ENCODE measurements at regions not wholly inside any gene's neighbourhood (a gene's known extent, or its start where the extent isn't known, plus 50 kb on each side); places are given as distances from the start of the nearest gene placed in this dataset.

GRCh38 chr9:108347463-108348188, 508.2 kb downstream of the ACTL7B start:
- no peak for TF ChIP-seq CTCF (IDR thresholded peaks at IDR 0.05; ENCODE audit: unreplicated experiment)

GRCh38 chr9:108345826-108346225, 510.0 kb downstream of the ACTL7B start:
- no peak for DNase-seq
- no peak for TF ChIP-seq CTCF (IDR thresholded peaks at IDR 0.05; ENCODE audit: unreplicated experiment)
- no peaks in the 10 kb centered on the region for H3K9me3 Mint-ChIP-seq (ENCODE audit: low read depth, unreplicated experiment)
- no peaks in the 10 kb centered on the region for H3K27me3 Mint-ChIP-seq (ENCODE audit: unreplicated experiment)
- H3K27ac Mint-ChIP-seq (ENCODE audit: unreplicated experiment) = no peak overlapping the region
- no peak overlapping the region for H3K4me3 Mint-ChIP-seq (ENCODE audit: low read depth, unreplicated experiment)
- CTCF ChIA-PET = no interaction called here
- no peaks in the 10 kb centered on the region for H3K4me1 Mint-ChIP-seq (ENCODE audit: low read depth, unreplicated experiment)
- intact Hi-C loops (cut with micrococcal nuclease; ENCODE audit: unreplicated experiment) = no loop called here
- no peaks in the 10 kb centered on the region for H3K36me3 Mint-ChIP-seq (ENCODE audit: insufficient read depth, unreplicated experiment)
- BruUV-seq (replicated peaks) = no TSS peak

More at GRCh38 chr9:108347463-108348188, 508.2 kb downstream of the ACTL7B start:
- Mint-ChIP-seq H3K4me3 (ENCODE audit: low read depth, unreplicated experiment) (no peak overlapping the region), H3K27me3 (ENCODE audit: unreplicated experiment) (no peaks in the 10 kb centered on the region), H3K27ac (ENCODE audit: unreplicated experiment) (no peak overlapping the region), H3K36me3 (ENCODE audit: insufficient read depth, unreplicated experiment) (no peaks in the 10 kb centered on the region), H3K4me1 (ENCODE audit: low read depth, unreplicated experiment) (peaks cover 8% of the 10 kb centered on the region), H3K9me3 (ENCODE audit: low read depth, unreplicated experiment) (no peaks in the 10 kb centered on the region)
- no peak for DNase-seq
- BruUV-seq (replicated peaks) = no TSS peak
- CTCF ChIA-PET = no interaction called here
- intact Hi-C loops (cut with micrococcal nuclease; ENCODE audit: unreplicated experiment) = no loop called here

GRCh38 chr9:108339251-108339650, 516.5 kb downstream of the ACTL7B start:
- no peak overlapping the region for H3K27ac Mint-ChIP-seq (ENCODE audit: unreplicated experiment)
- H3K4me3 Mint-ChIP-seq (ENCODE audit: low read depth, unreplicated experiment) = no peak overlapping the region
- CTCF ChIA-PET = no interaction called here
- no peaks in the 10 kb centered on the region for H3K4me1 Mint-ChIP-seq (ENCODE audit: low read depth, unreplicated experiment)
- intact Hi-C loops (cut with micrococcal nuclease; ENCODE audit: unreplicated experiment) = no loop called here
- no peaks in the 10 kb centered on the region for H3K36me3 Mint-ChIP-seq (ENCODE audit: insufficient read depth, unreplicated experiment)
- DNase-seq = no peak
- no peaks in the 10 kb centered on the region for H3K27me3 Mint-ChIP-seq (ENCODE audit: unreplicated experiment)
- no peak for TF ChIP-seq CTCF (IDR thresholded peaks at IDR 0.05; ENCODE audit: unreplicated experiment)
- H3K9me3 Mint-ChIP-seq (ENCODE audit: low read depth, unreplicated experiment) = no peaks in the 10 kb centered on the region
- no TSS peak for BruUV-seq (replicated peaks)

- Mint-ChIP-seq H3K27ac (ENCODE audit: unreplicated experiment) (no peak overlapping the region), H3K4me3 (ENCODE audit: low read depth, unreplicated experiment) (no peak overlapping the region), H3K4me1 (ENCODE audit: low read depth, unreplicated experiment) (no peaks in the 10 kb centered on the region), H3K36me3 (ENCODE audit: insufficient read depth, unreplicated experiment) (no peaks in the 10 kb centered on the region), H3K9me3 (ENCODE audit: low read depth, unreplicated experiment) (no peaks in the 10 kb centered on the region), H3K27me3 (ENCODE audit: unreplicated experiment) (no peaks in the 10 kb centered on the region)
- DNase-seq = no peak
- no peak for TF ChIP-seq CTCF (IDR thresholded peaks at IDR 0.05; ENCODE audit: unreplicated experiment)
- BruUV-seq (replicated peaks) = no TSS peak
- intact Hi-C loops (cut with micrococcal nuclease; ENCODE audit: unreplicated experiment) = no loop called here
- CTCF ChIA-PET = no interaction called here
Observed at GRCh38 chr9:108336575-108336974, 519.2 kb downstream of the ACTL7B start.
